Liver (tissue), 8 donors: ENCODE measurements at regions not wholly inside any gene's neighbourhood (a gene's known extent, or its start where the extent isn't known, plus 50 kb on each side); places are given as distances from the start of the nearest gene placed in this dataset.

Experiments
- DNase-seq: peaks from one replicate; pipeline ENCODE4 v3.0.0-alpha.2; 2017; ENCODE audit warnings: low spot score
- H3K27ac ChIP-seq, 2 donors: one replicate each; pipeline ENCODE4 v1.7.0; 2013; ENCODE audit warnings: inconsistent platforms in 2 of 2, low read length in 2 of 2, control low read depth in 1 of 2, low read depth in 1 of 2, mild to moderate bottlenecking in 1 of 2
- H3K27me3 ChIP-seq, 4 donors: one replicate each; pipeline versions ENCODE4 v1.6.1 to v1.7.0; 2013; ENCODE audit warnings: low read length in 3 of 4, inconsistent platforms in 1 of 4, mild to moderate bottlenecking in 1 of 4, moderate library complexity in 1 of 4; ENCODE audit not compliant: control insufficient read depth in 4 of 4, insufficient read depth in 4 of 4
- H3K36me3 ChIP-seq, 4 donors: one replicate each; pipeline versions ENCODE4 v1.6.1 to v1.7.0; 2013; ENCODE audit warnings: low read length in 3 of 4, mild to moderate bottlenecking in 3 of 4, low read depth in 1 of 4, moderate library complexity in 1 of 4; ENCODE audit not compliant: control insufficient read depth in 4 of 4, insufficient read depth in 3 of 4
- H3K4me1 ChIP-seq, 4 donors: one replicate each; pipeline versions ENCODE4 v1.6.1 to v1.7.0; 2013; ENCODE audit warnings: low read length in 3 of 4, mild to moderate bottlenecking in 3 of 4, moderate library complexity in 1 of 4; ENCODE audit not compliant: control insufficient read depth in 4 of 4, insufficient read depth in 4 of 4
- H3K4me3 ChIP-seq, 3 donors: one replicate each; pipeline versions ENCODE4 v1.6.1 to v1.7.0; 2013; ENCODE audit warnings: low read length in 3 of 3, control low read depth in 1 of 3, low read depth in 1 of 3, mild to moderate bottlenecking in 1 of 3
- H3K9ac ChIP-seq, 2 donors: one replicate each; pipeline ENCODE4 v1.7.0; 2013; ENCODE audit warnings: low read length in 2 of 2, mild to moderate bottlenecking in 2 of 2, moderate library complexity in 2 of 2, control low read depth in 1 of 2, low read depth in 1 of 2
- H3K9me3 ChIP-seq, 4 donors: one replicate each; pipeline versions ENCODE4 v1.6.1 to v1.7.0; 2013; ENCODE audit warnings: low read length in 3 of 4; ENCODE audit not compliant: control insufficient read depth in 4 of 4
- FOXA1 ChIP-seq: IDR thresholded peaks from 2 replicates; pipeline ENCODE4 v1.6.1; 2016; ENCODE audit warnings: antibody characterized with exemption
- FOXA2 ChIP-seq: IDR thresholded peaks from 2 replicates; pipeline ENCODE4 v1.6.1; 2016; ENCODE audit warnings: antibody characterized with exemption
- GABPA ChIP-seq, 2 donors: IDR thresholded peaks in 1 of 2; conservative IDR thresholded peaks in 1 of 2; 2 replicates each; pipeline ENCODE4 v1.6.1; 2016; ENCODE audit warnings: antibody characterized with exemption in 2 of 2, mild to moderate bottlenecking in 1 of 2, moderate library complexity in 1 of 2
- HNF4A ChIP-seq, 2 donors: conservative IDR thresholded peaks; 2 replicates each; pipeline ENCODE4 v1.6.1; 2016; ENCODE audit warnings: antibody characterized with exemption in 2 of 2, mild to moderate bottlenecking in 2 of 2
- HNF4G ChIP-seq: IDR thresholded peaks from 2 replicates; pipeline ENCODE4 v1.6.1; 2016; ENCODE audit warnings: antibody characterized with exemption
- JUND ChIP-seq, 2 donors: IDR thresholded peaks; 2 replicates each; pipeline ENCODE4 v1.6.1; 2016; ENCODE audit warnings: antibody characterized with exemption in 2 of 2
- NR2F2 ChIP-seq: IDR thresholded peaks from 2 replicates; pipeline ENCODE4 v1.6.1; 2016; ENCODE audit warnings: antibody characterized with exemption
- RAD21 ChIP-seq, 2 donors: IDR thresholded peaks; 2 replicates each; pipeline ENCODE4 v1.6.1; 2016; ENCODE audit warnings: antibody characterized with exemption in 2 of 2, mild to moderate bottlenecking in 2 of 2
- RXRA ChIP-seq, 2 donors: IDR thresholded peaks; 2 replicates each; pipeline ENCODE4 v1.6.1; 2017 to 2018; ENCODE audit warnings: antibody characterized with exemption in 2 of 2, mild to moderate bottlenecking in 1 of 2
- SP1 ChIP-seq: IDR thresholded peaks from 2 replicates; pipeline ENCODE4 v1.6.1; 2018; ENCODE audit warnings: antibody characterized with exemption, mild to moderate bottlenecking
- TAF1 ChIP-seq: conservative IDR thresholded peaks from 2 replicates; pipeline ENCODE4 v1.6.1; 2016; ENCODE audit warnings: antibody characterized with exemption, mild to moderate bottlenecking
- YY1 ChIP-seq: IDR thresholded peaks from 2 replicates; pipeline ENCODE4 v1.6.1; 2016; ENCODE audit warnings: antibody characterized with exemption, mild to moderate bottlenecking
- WGBS: extraction: QIAGEN DNeasy Blood & Tissue Kit; methylation state at CpG from one replicate; pipeline ENCODE4 v1.1.7; 2013; 5-methylcytosine and 5-hydroxymethylcytosine counted together
- TF ChIP-seq, protein P1 (sequence below): IDR thresholded peaks from 2 replicates; pipeline ENCODE4 v1.6.1; 2016; ENCODE audit warnings: antibody characterized with exemption
- TF ChIP-seq, protein P2 (sequence below): fragments of 150-350 bp; IDR thresholded peaks from 2 replicates; pipeline ENCODE4 v1.5.1; 2017; ENCODE audit warnings: improper control_type of control experiment, low read depth, low read length; ENCODE audit not compliant: missing input control
- donor health status: healthy.
- donor health status: healthy.
- donor health status: healthy.
- donor health status: healthy.
- donor health status: healthy.

DNA sequence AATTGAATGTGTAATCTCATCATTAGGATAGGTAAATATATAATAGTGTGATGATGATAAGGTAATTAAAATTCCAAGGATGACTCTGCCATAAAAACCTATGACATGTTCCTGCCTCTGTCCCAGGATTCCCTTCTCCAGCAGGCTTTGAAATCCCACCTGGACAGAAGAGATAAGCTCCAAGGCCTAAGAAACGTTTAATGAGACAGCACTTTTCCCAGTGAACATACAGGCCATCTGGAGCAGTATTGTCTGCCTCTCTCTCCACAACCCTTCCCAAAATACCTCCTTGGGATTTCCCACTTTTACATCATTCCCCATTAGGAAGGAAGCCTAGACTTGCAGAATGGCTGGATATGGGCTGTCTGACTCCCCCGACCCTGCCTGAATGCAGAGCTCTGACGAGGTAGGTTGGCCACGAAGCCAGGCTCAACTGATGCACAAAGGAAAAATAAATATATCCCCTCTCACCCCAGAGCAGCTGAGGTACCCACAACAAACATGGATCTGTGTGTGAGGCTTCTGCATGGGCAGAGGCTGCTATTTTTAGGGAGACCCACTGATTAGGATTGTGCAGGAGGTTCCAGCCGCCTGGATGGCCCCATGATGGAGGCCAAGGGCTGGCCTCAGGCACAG, 71.0 kb downstream of the TMPRSS5 start:
- peaks cover 0 to 3% (median under 1%) of the 10 kb centered on the region in 4 donors for H3K9me3 ChIP-seq
- DNase-seq: no peak
- no peak overlapping the region for H3K4me3 ChIP-seq
- 57% methylated on average over 5 of the region's 5 CpGs for WGBS
- no peak overlapping the region for H3K27ac ChIP-seq
- no peaks in the 10 kb centered on the region for H3K4me1 ChIP-seq
- H3K36me3 ChIP-seq: no peaks in the 10 kb centered on the region
- no peak overlapping the region for H3K9ac ChIP-seq
- no peaks in the 10 kb centered on the region for H3K27me3 ChIP-seq
- TF ChIP-seq, protein P1, sequence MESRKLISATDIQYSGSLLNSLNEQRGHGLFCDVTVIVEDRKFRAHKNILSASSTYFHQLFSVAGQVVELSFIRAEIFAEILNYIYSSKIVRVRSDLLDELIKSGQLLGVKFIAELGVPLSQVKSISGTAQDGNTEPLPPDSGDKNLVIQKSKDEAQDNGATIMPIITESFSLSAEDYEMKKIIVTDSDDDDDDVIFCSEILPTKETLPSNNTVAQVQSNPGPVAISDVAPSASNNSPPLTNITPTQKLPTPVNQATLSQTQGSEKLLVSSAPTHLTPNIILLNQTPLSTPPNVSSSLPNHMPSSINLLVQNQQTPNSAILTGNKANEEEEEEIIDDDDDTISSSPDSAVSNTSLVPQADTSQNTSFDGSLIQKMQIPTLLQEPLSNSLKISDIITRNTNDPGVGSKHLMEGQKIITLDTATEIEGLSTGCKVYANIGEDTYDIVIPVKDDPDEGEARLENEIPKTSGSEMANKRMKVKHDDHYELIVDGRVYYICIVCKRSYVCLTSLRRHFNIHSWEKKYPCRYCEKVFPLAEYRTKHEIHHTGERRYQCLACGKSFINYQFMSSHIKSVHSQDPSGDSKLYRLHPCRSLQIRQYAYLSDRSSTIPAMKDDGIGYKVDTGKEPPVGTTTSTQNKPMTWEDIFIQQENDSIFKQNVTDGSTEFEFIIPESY: no peak
- TF ChIP-seq YY1 (no peak), FOXA2 (no peak), GABPA (IDR thresholded peaks at IDR 0.05 in 1 of 2, conservative IDR thresholded peaks at IDR 0.05 in 1 of 2) (no peak), SP1 (no peak), NR2F2 (no peak)

DNA sequence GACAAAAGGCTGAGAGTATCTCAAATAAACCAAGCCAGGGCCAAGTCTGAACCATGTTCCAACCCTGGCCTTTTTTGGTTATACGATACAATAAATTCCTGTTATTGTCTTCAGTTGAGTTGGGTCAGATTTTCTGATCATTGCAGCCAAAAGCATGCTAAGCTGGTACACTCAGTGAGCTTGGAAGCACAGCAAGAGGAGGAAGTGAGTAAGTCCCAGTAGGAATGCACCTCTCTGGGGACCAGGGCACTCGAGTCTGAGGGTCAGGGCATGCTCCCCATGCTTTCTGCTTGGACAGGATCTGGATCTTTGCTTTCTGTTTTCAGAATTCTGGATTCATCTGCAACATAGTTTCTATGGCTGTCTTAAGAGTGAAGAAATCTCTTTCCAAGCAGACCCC, 73.1 kb downstream of the TMPRSS5 start:
- Histone ChIP-seq H3K27me3 (peaks cover 0 to 2% (median 0%) of the 10 kb centered on the region in 4 donors), H3K27ac (no peak overlapping the region), H3K4me1 (no peaks in the 10 kb centered on the region), H3K9ac (no peak overlapping the region), H3K4me3 (no peak overlapping the region), H3K9me3 (peaks cover 0 to 3% (median under 1%) of the 10 kb centered on the region in 4 donors), H3K36me3 (no peaks in the 10 kb centered on the region)
- DNase-seq: no peak
- 58% methylated on average over 2 of the region's 2 CpGs for WGBS
- TF ChIP-seq NR2F2 (no peak), FOXA2 (no peak), HNF4A (conservative IDR thresholded peaks at IDR 0.05) (no peak), RAD21 (IDR thresholded peaks at IDR 0.05) (no peak), RXRA (IDR thresholded peaks at IDR 0.05) (no peak), FOXA1 (no peak), SP1 (no peak), HNF4G (no peak), TAF1 (no peak)
- TF ChIP-seq, protein P2, sequence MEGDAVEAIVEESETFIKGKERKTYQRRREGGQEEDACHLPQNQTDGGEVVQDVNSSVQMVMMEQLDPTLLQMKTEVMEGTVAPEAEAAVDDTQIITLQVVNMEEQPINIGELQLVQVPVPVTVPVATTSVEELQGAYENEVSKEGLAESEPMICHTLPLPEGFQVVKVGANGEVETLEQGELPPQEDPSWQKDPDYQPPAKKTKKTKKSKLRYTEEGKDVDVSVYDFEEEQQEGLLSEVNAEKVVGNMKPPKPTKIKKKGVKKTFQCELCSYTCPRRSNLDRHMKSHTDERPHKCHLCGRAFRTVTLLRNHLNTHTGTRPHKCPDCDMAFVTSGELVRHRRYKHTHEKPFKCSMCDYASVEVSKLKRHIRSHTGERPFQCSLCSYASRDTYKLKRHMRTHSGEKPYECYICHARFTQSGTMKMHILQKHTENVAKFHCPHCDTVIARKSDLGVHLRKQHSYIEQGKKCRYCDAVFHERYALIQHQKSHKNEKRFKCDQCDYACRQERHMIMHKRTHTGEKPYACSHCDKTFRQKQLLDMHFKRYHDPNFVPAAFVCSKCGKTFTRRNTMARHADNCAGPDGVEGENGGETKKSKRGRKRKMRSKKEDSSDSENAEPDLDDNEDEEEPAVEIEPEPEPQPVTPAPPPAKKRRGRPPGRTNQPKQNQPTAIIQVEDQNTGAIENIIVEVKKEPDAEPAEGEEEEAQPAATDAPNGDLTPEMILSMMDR: no peak

DNA sequence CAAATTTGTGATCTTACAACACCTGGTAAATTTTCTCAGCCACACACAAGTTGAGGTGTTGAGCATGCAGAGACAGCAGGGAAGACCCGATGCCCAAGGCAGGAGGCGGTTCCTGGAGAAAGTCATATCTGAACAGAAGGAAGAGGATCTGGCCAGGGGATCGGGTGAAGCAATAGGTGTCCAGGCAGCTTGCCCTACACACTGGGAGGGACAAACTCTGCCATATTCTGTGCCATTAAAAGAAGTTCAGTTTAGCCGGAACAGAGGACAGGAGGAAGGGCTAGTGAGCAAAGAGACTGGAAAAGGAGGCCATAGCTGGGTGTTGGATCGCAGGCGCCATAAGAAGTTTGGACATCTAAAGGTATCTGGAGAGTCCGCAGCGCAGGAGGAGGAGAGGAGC, 76.5 kb downstream of the TMPRSS5 start:
- Histone ChIP-seq H3K4me1 (no peaks in the 10 kb centered on the region), H3K9ac (no peak overlapping the region), H3K36me3 (no peaks in the 10 kb centered on the region), H3K4me3 (no peak overlapping the region), H3K9me3 (no peaks in the 10 kb centered on the region), H3K27me3 (peaks cover 0 to 2% (median 0%) of the 10 kb centered on the region in 4 donors), H3K27ac (no peak overlapping the region)
- TF ChIP-seq JUND (IDR thresholded peaks at IDR 0.05) (no peak), YY1 (no peak)
- 80% methylated on average over 8 of the region's 8 CpGs for WGBS
- no peak for DNase-seq
